Activated T-cell treated with anti-CD3 and anti-CD28 coated beads for 48 hours (primary cell): ENCODE measurements at regions not wholly inside any gene's neighbourhood (a gene's known extent, or its start where the extent isn't known, plus 50 kb on each side); places are given as distances from the start of the nearest gene placed in this dataset.
"Not testable (repeated sequence)": the region's sequence is repeated elsewhere in the genome, so short reads cannot be mapped to it uniquely, and the experiment has no call there.

ENCODE experiments used
- DNase-seq: peaks from one replicate; pipeline ENCODE4 v3.0.0-alpha.2; 2020; ENCODE audit warnings: low read depth

- no peak for DNase-seq
Observed at GRCh38 chr2:105691947-105692390, 52.7 kb upstream of the NCK2 start.

DNA sequence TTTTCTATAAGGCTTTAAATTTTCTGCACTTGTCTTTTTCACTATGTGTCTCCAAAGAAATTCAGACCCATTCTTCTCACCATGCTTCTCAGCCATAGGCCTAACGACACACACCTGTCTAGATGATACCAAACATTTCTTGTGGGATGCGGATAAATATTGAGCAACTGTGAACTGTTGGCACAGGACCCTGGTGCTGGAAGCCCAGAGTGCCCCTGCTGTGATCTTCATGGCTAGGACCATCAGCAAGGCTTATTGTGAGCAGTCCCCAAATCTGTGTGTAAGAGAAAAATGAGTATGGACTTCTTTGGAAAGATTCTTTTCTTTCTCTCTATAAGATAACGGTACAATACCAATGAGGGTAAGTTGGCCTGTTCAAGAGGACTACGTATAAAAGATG, 54.1 kb upstream of the NCK2 start:
- DNase-seq: no peak

- DNase-seq: no peak
Observed at GRCh38 chr2:105689484-105689883, 55.2 kb upstream of the NCK2 start.

DNA sequence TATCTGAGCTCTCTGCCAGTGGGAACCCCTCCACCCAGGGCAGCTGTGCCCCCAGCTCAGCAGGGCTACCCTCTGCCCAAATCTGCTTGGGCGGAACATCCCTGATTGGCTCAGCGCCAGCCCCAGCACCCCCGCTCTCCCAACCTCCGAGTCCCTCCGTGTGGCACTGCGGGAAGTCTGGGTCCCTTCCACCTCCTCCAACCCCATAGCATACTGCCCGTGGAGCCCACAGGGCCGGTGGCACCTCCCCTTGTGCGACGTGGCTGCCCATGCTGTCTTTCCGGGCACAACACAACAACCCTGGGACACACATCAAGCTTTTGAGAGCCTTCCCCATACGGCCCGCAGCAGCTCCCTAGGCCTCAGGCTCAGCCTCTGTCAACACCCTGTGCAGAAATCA, 55.8 kb upstream of the NCK2 start:
- no peak for DNase-seq

DNA sequence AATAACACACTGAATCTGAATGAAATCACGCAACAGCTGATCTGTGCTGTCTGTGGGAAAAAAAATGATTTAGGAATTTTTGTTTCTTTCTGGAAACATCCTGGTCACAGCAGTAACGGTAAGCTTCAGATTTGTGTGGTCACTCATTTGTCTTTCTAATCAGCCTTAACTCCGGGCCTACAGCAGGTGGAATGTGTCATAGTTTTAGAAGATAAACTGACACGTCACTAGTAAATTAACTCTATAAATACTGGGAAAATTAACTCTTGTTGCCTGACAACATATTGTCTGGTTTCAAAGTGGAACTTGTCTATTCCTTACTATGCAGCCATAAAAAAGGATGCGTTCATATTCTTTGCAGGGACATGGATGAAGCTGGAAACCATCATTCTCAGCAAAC, 58.1 kb upstream of the NCK2 start:
- no peak for DNase-seq

GRCh38 chr2:105683011-105683492, 61.7 kb upstream of the NCK2 start:
- no peak for DNase-seq

GRCh38 chr2:105682401-105682800, 62.3 kb upstream of the NCK2 start:
- DNase-seq: no peak

DNA sequence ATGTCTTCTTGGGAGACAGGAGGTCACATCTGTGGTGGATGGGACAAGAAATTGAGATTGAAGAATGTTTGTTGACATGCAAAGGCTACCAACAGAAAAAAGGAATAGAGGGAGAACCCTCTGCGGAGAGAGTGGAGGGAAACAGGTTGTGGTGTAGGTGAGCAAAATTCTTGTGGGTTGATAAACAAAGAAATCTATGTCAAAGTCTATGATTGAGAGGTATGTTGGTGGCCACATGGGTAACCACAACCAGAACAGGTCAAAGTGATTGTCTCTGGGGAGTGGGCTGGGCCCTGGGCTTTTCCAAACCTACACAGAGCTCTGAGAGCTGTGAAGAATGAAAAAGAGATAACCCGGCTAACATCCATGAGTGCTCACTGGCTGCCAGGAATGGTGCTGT, 62.8 kb upstream of the NCK2 start:
- DNase-seq: no peak

DNA sequence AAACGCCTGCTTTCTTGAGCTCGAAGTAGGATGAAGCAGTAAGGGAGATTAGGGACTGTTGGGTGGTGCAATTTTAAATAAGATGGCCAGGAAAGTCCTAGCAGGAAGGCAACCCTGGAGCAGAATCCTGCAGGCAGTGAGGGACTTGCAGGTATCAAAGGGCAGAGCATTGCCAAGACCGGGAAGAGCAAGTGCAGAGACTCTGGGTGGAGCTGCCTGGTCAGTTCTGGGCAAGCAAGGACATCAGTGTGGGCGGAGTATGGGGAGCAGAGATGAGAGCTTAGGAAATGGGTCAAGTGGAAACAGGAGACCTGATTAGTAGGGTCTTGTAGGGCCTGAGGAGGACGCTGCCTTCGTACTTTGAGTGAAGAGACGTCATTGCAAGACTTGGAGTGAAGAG, 64.4 kb upstream of the NCK2 start:
- DNase-seq: no peak

GRCh38 chr2:105678346-105678745, 66.4 kb upstream of the NCK2 start:
- DNase-seq: no peak

DNA sequence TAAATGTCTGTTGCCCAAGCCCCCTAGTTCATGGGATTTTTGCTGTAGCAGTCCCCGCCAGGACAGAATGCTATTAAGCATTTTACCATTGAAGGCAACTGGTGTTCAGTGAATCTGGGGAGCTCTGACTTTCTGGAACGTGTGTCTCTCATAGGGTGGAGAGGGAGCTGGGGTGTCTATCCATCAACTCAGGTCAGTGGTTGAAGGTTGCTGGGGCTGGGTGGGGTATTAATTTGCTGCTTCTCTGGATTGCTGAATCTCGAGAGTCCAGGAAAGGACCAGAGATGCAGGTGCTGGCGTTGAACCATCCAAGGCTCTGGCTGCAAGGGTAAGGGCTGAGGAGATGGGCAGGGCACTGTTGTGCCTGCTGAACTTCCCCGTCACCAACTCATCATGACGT, 66.8 kb upstream of the NCK2 start:
- DNase-seq: no peak

GRCh38 chr2:105675841-105676240, 68.9 kb upstream of the NCK2 start:
- DNase-seq: no peak

GRCh38 chr2:105674859-105675541, 69.7 kb upstream of the NCK2 start:
- peak; percentile 38 for DNase-seq

DNA sequence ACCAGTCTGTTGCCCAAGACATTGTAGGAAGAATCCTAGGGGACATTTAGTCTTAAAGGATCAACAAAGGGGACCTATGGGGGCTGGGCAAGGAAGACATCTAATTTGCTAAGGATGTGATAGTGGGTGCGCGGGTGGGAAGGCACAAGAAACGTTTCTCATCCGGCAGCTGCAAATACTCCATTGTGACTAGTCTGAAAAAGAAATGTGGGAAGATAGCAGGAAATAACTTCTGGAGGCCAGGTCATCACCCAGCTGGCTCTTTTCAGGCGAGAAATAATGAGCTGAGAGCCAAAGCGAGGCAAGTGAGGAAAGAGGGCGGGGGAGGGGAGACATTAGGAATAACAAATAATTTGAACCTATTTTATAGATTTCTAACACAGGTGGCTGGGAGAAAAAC, 70.3 kb upstream of the NCK2 start:
- no peak for DNase-seq

DNA sequence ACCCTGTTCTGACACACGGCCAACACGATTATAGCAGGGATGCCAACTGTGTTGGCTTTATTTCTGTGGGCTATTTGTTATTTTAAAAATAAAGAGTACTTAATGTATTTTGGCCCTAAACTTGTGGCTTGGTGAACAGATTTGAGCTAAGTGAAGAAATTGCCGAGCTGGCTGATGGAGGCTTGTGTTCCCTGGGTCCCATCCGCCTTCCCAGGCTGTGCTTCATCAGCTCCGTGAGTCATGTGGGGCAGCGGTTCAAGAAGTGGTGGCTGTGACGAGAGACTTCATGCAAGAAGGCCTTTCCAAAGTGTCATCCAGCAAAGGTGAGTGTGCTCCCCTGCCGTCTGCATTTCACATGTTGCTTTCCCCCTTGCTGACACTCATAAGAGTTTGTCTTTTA, 73.6 kb upstream of the NCK2 start:
- DNase-seq: no peak

- no peak for DNase-seq
Observed at GRCh38 chr2:105669384-105669891, 75.3 kb upstream of the NCK2 start.

- no peak for DNase-seq
Observed at GRCh38 chr2:105665480-105665879, 79.2 kb upstream of the NCK2 start.

- no peak for DNase-seq
Observed at GRCh38 chr2:105660489-105660888, 84.2 kb upstream of the NCK2 start.

GRCh38 chr2:105655723-105656606, 88.7 kb upstream of the NCK2 start:
- not testable (repeated sequence) for DNase-seq

DNA sequence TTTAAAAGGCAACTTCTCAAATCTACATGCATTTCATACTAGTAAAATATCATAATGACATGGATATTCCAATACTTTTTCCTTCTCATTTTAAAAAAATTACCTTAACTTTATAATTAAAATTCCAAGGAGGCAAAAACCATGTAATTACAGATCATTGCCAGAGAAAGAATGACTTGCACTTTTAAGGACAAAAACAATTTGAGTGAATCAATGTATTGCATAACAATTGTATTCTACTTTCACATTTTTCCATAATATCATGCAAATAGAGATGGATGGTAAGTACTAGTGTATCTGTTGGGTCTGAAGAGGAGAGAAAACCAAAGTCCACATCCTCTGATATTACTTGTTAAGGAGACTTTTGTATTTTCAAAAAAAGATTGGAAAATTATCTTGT, 89.5 kb upstream of the NCK2 start:
- no peak for DNase-seq

GRCh38 chr2:105654474-105655004, 90.2 kb upstream of the NCK2 start:
- no peak for DNase-seq

- no peak for DNase-seq
Observed at GRCh38 chr2:105653302-105653701, 91.4 kb upstream of the NCK2 start.
